GM12874 (cell line): ENCODE measurements at regions not wholly inside any gene's neighbourhood (a gene's known extent, or its start where the extent isn't known, plus 50 kb on each side); places are given as distances from the start of the nearest gene placed in this dataset.

ENCODE experiments used
- TF ChIP-seq, protein P1 (sequence below): IDR thresholded peaks from 2 replicates; pipeline ENCODE4 v1.5.1; 2011; ENCODE audit warnings: low read depth, mild to moderate bottlenecking, control low read depth, low read length, moderate library complexity; ENCODE audit not compliant: insufficient read depth

DNA sequence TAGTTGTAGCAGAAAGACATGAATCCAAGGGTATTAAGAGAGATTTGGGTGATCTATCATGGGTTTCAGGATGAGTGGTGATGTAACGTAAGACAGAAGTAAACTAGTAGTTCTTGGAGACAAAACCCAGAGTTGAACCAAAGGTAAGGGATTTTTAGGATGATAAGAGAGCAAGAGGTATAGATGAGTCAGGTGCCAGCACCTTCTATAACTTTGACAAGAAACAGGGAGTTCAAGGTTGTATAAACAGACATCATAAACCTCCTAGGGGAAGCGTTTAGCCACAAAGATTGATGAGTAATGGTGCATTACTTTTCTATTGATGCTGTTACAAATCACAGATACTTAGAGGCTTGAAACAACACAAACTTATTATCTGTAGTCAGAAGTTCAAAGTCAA, 447.3 kb upstream of the ARHGEF26 start:
- TF ChIP-seq, protein P1, sequence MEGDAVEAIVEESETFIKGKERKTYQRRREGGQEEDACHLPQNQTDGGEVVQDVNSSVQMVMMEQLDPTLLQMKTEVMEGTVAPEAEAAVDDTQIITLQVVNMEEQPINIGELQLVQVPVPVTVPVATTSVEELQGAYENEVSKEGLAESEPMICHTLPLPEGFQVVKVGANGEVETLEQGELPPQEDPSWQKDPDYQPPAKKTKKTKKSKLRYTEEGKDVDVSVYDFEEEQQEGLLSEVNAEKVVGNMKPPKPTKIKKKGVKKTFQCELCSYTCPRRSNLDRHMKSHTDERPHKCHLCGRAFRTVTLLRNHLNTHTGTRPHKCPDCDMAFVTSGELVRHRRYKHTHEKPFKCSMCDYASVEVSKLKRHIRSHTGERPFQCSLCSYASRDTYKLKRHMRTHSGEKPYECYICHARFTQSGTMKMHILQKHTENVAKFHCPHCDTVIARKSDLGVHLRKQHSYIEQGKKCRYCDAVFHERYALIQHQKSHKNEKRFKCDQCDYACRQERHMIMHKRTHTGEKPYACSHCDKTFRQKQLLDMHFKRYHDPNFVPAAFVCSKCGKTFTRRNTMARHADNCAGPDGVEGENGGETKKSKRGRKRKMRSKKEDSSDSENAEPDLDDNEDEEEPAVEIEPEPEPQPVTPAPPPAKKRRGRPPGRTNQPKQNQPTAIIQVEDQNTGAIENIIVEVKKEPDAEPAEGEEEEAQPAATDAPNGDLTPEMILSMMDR: no peak

DNA sequence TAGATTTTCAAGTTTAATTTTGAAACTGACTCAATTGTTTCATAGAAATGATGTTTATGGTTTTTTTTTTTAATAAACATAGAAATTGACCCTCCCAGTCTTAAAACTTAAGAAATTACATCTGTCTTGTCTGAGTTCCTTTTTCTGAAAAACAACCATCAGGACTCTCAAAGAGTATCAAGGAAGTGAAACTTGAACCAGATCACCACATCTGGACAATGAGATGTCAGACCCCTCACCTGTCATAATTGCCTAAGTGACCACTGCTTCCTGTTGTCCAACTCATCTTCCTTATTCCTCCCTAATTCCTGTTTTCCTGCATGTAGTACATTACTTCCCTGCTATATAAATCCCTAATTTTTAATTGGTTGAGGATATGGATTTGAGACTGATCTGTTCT, 441.5 kb upstream of the ARHGEF26 start:
- TF ChIP-seq, protein P1: no peak

DNA sequence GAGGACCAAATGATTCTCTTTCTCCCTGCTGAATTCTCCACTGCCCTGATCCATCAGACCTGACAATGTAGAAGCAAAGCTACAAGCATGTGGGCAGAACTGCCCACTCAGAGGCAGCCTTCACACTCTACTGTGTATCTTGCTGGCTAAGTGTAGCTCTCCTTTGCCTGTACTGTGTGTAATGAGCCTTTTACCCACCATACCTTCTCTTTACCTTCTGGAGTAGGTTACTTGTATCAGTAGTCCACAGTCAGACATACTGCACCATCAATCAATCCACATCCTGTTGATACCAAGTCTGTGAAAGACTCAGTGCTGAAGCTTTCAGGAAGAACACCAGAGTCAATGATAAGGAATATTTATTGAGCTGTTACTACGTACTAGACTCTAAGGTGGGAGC, 440.7 kb upstream of the ARHGEF26 start:
- TF ChIP-seq, protein P1: no peak

DNA sequence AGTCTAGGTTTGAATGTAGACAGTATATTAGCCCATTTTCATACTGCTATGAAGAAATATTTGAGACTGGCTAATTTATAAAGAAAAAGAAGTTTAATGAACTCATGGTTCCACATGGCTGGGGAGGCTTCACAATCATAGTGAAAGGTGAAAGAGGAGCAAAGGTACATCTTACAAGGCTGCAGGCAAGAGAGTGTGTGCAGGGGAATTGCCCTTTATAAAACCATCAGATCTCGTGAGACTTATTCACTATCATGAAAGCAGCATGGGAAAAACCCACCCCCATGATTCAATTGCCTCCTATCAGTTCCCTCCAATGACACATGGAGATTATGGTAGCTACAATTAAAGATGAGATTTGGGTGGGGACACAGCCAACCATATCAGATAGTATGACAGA, 440.1 kb upstream of the ARHGEF26 start:
- TF ChIP-seq, protein P1: no peak

DNA sequence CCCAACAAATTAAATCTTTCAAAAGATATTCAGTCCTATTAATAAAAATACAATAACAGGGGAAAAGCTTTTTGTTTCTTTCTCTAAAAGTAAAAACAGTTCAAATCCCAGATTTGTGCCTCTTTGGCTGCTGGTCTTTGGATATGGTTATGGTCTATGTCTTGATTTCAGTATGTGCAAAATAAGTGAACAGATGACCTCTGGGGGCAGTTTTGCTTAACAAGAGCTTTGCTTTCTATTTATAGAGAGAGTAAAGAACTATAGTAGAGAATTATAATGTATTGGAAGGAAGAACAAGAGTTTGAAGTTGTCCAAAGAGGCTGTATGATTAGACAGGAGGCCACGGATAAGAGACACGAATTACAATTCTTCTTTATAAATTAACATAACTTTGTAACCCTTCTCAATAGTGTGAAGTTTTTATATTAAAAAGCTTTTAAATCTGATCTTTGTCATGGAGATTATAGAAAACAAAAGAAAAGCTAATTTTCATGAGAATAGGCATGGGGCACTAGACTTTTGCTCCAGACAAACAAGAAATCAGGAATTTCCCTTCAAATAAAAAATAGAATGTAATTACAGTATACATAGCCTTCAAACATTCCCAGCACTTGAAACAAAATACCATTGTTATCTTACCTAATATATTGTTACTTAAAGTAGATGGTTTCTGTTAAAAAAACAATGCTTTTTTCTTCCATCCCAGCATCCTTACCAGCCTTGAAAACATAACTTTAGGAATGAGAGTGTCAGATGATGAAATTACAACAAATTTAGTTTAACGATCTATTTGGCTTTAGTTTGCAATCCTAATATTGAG, 432.7 kb upstream of the ARHGEF26 start:
- TF ChIP-seq, protein P1: no peak

DNA sequence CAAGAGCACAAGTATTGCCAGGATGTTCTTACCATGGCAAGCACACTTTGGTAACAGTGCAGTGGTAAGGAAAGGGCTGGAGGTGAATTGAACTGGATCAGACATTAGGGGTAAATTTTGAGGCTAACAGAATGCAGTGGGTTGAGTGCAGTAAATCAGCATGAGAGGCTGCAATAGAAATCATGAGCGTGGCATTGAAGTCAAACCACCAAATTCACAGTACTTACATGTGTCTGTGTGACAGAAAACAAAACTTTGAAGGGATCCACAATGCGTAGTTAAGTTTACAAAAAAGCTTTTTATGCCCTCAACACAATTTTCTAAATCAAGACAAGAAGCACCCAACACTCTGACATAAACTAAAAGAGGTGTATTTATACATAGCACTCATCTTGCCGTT, 428.0 kb upstream of the ARHGEF26 start:
- TF ChIP-seq, protein P1: no peak

DNA sequence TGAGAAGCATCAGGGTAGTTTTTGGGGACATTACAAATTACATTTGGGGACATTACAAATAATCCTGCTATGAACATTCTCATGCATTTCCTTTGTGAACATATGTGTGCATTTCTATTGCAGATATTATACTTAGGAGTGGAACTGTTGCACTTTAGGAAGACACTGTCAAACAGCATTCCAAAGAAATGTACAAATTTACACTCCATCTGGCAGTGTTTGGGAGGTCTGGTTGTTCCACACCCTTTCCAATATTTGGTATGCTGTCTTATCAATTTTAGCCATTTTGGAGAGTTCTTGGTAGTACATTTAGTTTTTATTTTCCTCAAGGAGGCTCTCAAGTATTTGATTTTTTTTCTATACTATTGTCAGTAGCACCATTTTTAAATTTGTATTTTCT, 419.1 kb upstream of the ARHGEF26 start:
- TF ChIP-seq, protein P1: no peak
